PC-9 (cell line): ENCODE measurements at regions not wholly inside any gene's neighbourhood (a gene's known extent, or its start where the extent isn't known, plus 50 kb on each side); places are given as distances from the start of the nearest gene placed in this dataset.

Source experiments
- EZH2 ChIP-seq: fragments of 200-600 bp; sonication (generic); IDR thresholded peaks from 2 replicates; pipeline ENCODE4 v1.8.0; 2017; ENCODE audit warnings: antibody characterized with exemption, low read depth
- TF ChIP-seq, protein P1 (sequence below): fragments of 200-600 bp; sonication (generic); conservative IDR thresholded peaks from 2 replicates; pipeline ENCODE4 v1.6.1; 2017; ENCODE audit warnings: mixed run types, antibody characterized with exemption, mild to moderate bottlenecking, moderate library complexity

- TF ChIP-seq, protein P1, sequence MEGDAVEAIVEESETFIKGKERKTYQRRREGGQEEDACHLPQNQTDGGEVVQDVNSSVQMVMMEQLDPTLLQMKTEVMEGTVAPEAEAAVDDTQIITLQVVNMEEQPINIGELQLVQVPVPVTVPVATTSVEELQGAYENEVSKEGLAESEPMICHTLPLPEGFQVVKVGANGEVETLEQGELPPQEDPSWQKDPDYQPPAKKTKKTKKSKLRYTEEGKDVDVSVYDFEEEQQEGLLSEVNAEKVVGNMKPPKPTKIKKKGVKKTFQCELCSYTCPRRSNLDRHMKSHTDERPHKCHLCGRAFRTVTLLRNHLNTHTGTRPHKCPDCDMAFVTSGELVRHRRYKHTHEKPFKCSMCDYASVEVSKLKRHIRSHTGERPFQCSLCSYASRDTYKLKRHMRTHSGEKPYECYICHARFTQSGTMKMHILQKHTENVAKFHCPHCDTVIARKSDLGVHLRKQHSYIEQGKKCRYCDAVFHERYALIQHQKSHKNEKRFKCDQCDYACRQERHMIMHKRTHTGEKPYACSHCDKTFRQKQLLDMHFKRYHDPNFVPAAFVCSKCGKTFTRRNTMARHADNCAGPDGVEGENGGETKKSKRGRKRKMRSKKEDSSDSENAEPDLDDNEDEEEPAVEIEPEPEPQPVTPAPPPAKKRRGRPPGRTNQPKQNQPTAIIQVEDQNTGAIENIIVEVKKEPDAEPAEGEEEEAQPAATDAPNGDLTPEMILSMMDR, result no peak
- TF ChIP-seq EZH2, result no peak
These were observed 50.5 kb downstream of the RGS12 start for GRCh38 chr4:3343358-3343757.
